Bronchial epithelial cell (primary cell): ENCODE measurements at regions not wholly inside any gene's neighbourhood (a gene's known extent, or its start where the extent isn't known, plus 50 kb on each side); places are given as distances from the start of the nearest gene placed in this dataset.

Experiments used
- DNase-seq: peaks from one replicate; pipeline ENCODE4 v3.0.0-alpha.2; 2010; ENCODE audit warnings: low read depth
- FAIRE-seq: peaks from 2 replicates; lab custom pipeline; 2011; peaks lifted over from hg19 to GRCh38; lab: Jason Lieb, UNC
- H3K27me3 ChIP-seq: 2 replicates; pipeline ENCODE4 v1.5.1; 2011; ENCODE audit warnings: low read length; ENCODE audit not compliant: control insufficient read depth, insufficient read depth
- H3K36me3 ChIP-seq: 2 replicates; pipeline ENCODE4 v1.5.1; 2011; ENCODE audit warnings: low read length; ENCODE audit not compliant: control insufficient read depth, insufficient read depth
- H3K4me3 ChIP-seq: 2 replicates; pipeline ENCODE4 v1.5.1; 2011; ENCODE audit warnings: mild to moderate bottlenecking, low read depth, low read length, control low read depth
- TF ChIP-seq, protein P1 (sequence below): IDR thresholded peaks from 2 replicates; pipeline ENCODE4 v1.5.1; 2011; ENCODE audit warnings: mild to moderate bottlenecking, moderate library complexity, low read length, control low read depth, inconsistent platforms; ENCODE audit not compliant: insufficient read depth, severe bottlenecking

DNA sequence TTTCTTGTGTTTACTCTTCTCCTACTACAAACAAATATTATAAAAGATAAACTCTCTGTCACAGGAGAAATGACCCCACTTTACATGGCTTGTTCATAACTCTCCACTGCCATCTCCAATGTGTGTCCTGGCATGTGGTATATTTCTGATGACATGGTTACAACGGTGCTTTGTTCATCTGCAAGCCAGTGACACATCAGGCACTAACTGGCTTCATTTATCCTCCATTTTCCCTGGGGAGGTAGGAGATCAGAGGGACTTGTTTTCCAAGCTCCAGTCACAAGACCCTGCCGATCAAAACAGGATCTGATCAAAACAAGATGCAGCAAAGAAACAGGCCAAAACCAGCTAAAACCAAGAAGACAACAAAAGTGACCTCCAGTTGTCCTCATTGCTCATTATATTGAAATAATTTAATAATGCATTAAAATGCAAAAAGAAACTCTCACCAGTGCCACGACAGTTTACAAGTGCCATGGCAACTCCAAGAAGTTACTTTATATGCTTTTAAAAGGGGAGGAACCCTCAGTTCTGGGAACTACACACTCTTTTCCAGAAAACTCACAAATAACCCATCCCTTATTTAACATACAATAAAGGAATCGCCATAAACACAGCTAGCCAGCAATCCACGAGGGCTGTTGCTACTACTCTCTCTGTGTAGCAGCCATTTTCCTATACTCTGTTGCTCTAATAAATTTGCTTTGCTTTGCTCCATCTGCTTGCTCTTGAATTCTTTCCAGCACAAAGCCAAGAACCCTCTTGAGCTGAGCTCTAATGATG lies 224.2 kb downstream of the XPNPEP1 start:
- Histone ChIP-seq H3K27me3 (no peaks in the 10 kb centered on the region), H3K36me3 (no peaks in the 10 kb centered on the region), H3K4me3 (no peak overlapping the region)
- TF ChIP-seq, protein P1, sequence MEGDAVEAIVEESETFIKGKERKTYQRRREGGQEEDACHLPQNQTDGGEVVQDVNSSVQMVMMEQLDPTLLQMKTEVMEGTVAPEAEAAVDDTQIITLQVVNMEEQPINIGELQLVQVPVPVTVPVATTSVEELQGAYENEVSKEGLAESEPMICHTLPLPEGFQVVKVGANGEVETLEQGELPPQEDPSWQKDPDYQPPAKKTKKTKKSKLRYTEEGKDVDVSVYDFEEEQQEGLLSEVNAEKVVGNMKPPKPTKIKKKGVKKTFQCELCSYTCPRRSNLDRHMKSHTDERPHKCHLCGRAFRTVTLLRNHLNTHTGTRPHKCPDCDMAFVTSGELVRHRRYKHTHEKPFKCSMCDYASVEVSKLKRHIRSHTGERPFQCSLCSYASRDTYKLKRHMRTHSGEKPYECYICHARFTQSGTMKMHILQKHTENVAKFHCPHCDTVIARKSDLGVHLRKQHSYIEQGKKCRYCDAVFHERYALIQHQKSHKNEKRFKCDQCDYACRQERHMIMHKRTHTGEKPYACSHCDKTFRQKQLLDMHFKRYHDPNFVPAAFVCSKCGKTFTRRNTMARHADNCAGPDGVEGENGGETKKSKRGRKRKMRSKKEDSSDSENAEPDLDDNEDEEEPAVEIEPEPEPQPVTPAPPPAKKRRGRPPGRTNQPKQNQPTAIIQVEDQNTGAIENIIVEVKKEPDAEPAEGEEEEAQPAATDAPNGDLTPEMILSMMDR: no peak
- FAIRE-seq: no peak
- DNase-seq: no peak

GRCh38 chr10:109698086-109698485 lies 225.2 kb downstream of the XPNPEP1 start:
- Histone ChIP-seq H3K36me3 (no peaks in the 10 kb centered on the region), H3K27me3 (no peaks in the 10 kb centered on the region), H3K4me3 (no peak overlapping the region)
- TF ChIP-seq, protein P1: no peak
- no peak for DNase-seq
- FAIRE-seq: no peak

DNA sequence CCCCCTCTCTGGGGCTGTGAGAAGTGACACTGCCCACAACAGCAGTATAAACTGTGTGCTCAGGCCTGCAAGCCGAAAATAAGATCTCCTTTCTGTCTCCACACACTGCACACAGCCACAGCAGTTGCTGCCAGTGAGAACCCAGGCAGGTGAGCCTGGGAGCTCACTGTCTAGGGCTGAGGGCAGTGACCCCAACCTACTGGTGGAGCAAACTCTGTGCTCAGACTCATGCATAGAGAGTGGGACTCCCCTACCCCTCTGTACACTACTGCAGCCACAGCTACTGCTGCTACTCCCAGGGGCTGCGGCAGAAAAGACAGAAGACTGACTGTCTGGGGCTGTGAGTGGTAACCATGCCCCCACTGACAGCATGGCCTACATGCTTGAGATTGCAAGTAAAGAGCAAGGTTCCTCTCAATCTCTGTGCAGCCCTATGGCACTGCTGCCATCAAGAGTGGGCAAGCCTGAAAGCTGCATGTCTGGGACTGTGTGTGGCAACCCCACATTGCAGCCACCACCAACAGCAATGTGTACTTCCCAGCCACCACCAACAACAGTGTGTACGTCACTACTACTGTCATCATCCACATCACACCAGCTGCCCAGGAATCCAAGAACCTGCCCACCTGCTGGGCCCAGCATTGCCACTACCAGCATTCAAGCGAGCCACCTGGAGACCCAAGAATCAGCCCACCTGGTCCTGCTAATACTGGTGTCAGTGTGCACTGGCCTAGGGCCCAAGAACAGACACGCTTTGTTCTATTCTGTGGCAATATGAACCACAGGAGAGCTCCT lies 226.1 kb downstream of the XPNPEP1 start:
- H3K4me3 ChIP-seq: no peak overlapping the region
- H3K36me3 ChIP-seq: no peaks in the 10 kb centered on the region
- TF ChIP-seq, protein P1: no peak
- FAIRE-seq (no peak), DNase-seq (no peak)
- no peaks in the 10 kb centered on the region for H3K27me3 ChIP-seq

DNA sequence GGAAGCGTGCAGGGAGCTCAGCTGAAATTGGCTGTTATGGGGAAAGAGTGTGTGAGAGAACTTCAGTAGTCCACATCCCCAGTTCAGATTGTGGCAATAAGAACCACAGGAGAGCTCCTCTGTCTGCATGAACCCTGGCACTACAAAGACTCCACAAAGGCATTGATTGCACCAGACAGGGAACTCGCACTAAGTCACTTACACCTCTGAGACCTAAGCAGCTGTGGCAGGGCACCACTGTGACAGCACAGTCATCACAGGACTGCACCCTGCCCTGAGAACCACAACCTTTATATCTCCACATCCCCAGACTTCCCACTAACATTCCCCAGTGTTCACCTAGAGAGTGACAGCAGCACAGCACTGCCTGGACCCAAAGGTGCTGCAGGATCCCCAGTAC lies 226.8 kb downstream of the XPNPEP1 start:
- TF ChIP-seq, protein P1: no peak
- peak; percentile 52 for FAIRE-seq
- Histone ChIP-seq H3K36me3 (no peaks in the 10 kb centered on the region), H3K4me3 (no peak overlapping the region), H3K27me3 (no peaks in the 10 kb centered on the region)
- no peak for DNase-seq

GRCh38 chr10:109695988-109696387 lies 227.3 kb downstream of the XPNPEP1 start:
- H3K27me3 ChIP-seq: no peaks in the 10 kb centered on the region
- FAIRE-seq: no peak
- H3K4me3 ChIP-seq: no peak overlapping the region
- H3K36me3 ChIP-seq: no peaks in the 10 kb centered on the region
- TF ChIP-seq, protein P1: no peak
- no peak for DNase-seq
